ENCODE measurements at regions not wholly inside any gene's neighbourhood (a gene's known extent, or its start where the extent isn't known, plus 50 kb on each side); places are given as distances from the start of the nearest gene placed in this dataset.

- no peak for ATAC-seq
- TF ChIP-seq GLIS3 (CRISPR knock-in tag; IDR thresholded peaks at IDR 0.05) (no peak), ARNTL (CRISPR knock-in tag; IDR thresholded peaks at IDR 0.05; ENCODE audit: borderline replicate concordance, low read depth) (no peak), ZNF8 (CRISPR knock-in tag; IDR thresholded peaks at IDR 0.05) (no peak), POU6F1 (CRISPR knock-in tag; IDR thresholded peaks at IDR 0.05; ENCODE audit: borderline replicate concordance, low read depth) (no peak)
- TF ChIP-seq, protein P1, sequence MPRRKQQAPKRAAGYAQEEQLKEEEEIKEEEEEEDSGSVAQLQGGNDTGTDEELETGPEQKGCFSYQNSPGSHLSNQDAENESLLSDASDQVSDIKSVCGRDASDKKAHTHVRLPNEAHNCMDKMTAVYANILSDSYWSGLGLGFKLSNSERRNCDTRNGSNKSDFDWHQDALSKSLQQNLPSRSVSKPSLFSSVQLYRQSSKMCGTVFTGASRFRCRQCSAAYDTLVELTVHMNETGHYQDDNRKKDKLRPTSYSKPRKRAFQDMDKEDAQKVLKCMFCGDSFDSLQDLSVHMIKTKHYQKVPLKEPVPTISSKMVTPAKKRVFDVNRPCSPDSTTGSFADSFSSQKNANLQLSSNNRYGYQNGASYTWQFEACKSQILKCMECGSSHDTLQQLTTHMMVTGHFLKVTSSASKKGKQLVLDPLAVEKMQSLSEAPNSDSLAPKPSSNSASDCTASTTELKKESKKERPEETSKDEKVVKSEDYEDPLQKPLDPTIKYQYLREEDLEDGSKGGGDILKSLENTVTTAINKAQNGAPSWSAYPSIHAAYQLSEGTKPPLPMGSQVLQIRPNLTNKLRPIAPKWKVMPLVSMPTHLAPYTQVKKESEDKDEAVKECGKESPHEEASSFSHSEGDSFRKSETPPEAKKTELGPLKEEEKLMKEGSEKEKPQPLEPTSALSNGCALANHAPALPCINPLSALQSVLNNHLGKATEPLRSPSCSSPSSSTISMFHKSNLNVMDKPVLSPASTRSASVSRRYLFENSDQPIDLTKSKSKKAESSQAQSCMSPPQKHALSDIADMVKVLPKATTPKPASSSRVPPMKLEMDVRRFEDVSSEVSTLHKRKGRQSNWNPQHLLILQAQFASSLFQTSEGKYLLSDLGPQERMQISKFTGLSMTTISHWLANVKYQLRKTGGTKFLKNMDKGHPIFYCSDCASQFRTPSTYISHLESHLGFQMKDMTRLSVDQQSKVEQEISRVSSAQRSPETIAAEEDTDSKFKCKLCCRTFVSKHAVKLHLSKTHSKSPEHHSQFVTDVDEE (CRISPR knock-in tag; IDR thresholded peaks at IDR 0.05): no peak
These were observed 173.1 kb downstream of the NECTIN3 start for GRCh38 chr3:111244760-111245159.

DNA sequence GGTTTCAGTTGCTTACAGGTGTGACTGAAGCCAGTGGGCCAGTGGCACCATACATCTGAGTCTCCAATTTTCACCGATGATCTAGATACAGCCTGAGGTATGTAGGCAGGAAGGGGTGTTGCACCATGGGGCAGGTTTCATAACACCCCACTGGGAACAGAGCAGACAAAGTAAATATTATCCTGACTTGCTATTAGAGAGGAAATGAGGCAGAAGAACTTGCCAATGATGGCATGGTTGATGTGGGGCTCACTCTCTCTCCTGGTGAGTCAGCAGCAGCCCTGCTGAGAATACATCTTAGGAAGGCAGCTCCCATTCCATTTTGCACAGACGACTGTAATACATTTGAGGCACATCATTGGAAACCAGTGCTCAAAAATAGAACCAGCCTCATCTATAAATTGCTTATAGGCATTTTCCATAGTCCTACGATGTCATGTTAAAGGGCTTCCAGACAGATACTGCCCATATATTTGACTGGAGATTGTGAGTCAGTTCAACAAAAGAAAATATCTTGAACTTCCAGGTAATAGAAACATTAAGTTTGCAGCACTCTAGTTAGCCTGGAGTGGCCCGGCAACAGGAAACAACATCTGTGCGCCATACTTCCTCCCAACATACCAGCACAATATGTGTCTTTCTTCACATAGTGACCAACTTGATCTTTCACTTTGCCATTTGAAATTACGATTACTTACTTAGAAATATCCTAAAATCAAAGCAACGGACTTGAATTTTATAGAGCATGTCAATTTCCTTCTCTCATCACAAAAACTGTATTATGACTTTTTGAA lies 175.5 kb downstream of the NECTIN3 start:
- TF ChIP-seq OSR1 (CRISPR knock-in tag; IDR thresholded peaks at IDR 0.05): no peak
- no peak for TF ChIP-seq ISL1 (CRISPR knock-in tag; IDR thresholded peaks at IDR 0.05)
- TF ChIP-seq BACH2 (CRISPR knock-in tag; IDR thresholded peaks at IDR 0.05; ENCODE audit: borderline replicate concordance): no peak
- TF ChIP-seq TCF4 (CRISPR knock-in tag; IDR thresholded peaks at IDR 0.05; ENCODE audit: borderline replicate concordance): no peak
- no peak for TF ChIP-seq ZFP3 (CRISPR knock-in tag; IDR thresholded peaks at IDR 0.05)
- TF ChIP-seq CSRNP3 (CRISPR knock-in tag; IDR thresholded peaks at IDR 0.05): no peak
- TF ChIP-seq GLIS3 (CRISPR knock-in tag; IDR thresholded peaks at IDR 0.05): no peak
- no peak for TF ChIP-seq RARB (CRISPR knock-in tag; IDR thresholded peaks at IDR 0.05)
- TF ChIP-seq ESRRG (CRISPR knock-in tag; IDR thresholded peaks at IDR 0.05): no peak
- TF ChIP-seq TOX (CRISPR knock-in tag; IDR thresholded peaks at IDR 0.05; ENCODE audit: borderline replicate concordance): no peak
- TF ChIP-seq ZFP30 (CRISPR knock-in tag; IDR thresholded peaks at IDR 0.05): no peak
- ATAC-seq: no peak; the same call in 2 of the 3 replicates

DNA sequence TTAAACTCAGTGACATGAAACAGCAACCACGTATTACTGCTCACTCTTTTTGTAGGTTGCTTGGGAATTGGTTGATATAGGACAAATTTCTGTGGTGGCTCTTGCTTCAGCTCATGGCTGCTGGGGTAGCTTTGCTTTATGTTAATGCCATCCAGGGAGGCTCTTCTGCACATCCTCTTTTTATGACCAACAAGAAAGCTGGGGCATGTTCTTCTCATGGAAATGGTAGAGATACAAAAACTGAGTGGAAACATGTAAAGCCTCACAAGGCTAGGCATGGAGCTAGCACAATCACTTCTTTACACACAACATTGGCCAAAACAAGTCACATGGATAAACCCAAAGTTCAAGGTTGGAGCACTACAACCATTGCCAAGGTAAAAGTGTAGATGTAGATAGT lies 176.8 kb downstream of the NECTIN3 start:
- ATAC-seq: no peak
- TF ChIP-seq GLIS3 (CRISPR knock-in tag; IDR thresholded peaks at IDR 0.05) (no peak), CSDC2 (CRISPR knock-in tag; IDR thresholded peaks at IDR 0.05) (no peak), RARB (CRISPR knock-in tag; IDR thresholded peaks at IDR 0.05) (no peak), ZFP30 (CRISPR knock-in tag; IDR thresholded peaks at IDR 0.05) (no peak), ESRRG (CRISPR knock-in tag; IDR thresholded peaks at IDR 0.05) (no peak), TOX (CRISPR knock-in tag; IDR thresholded peaks at IDR 0.05; ENCODE audit: borderline replicate concordance) (no peak), ZNF565 (CRISPR knock-in tag; conservative IDR thresholded peaks at IDR 0.05; ENCODE audit: low read depth) (no peak), PPARA (CRISPR knock-in tag; IDR thresholded peaks at IDR 0.05; ENCODE audit: borderline replicate concordance) (no peak), PATZ1 (CRISPR knock-in tag; IDR thresholded peaks at IDR 0.05; ENCODE audit: borderline replicate concordance) (no peak), ARNTL (CRISPR knock-in tag; IDR thresholded peaks at IDR 0.05; ENCODE audit: borderline replicate concordance, low read depth) (no peak), CREB5 (CRISPR knock-in tag; IDR thresholded peaks at IDR 0.05; ENCODE audit: low read depth) (no peak)
- TF ChIP-seq, protein P1 (CRISPR knock-in tag; IDR thresholded peaks at IDR 0.05): no peak
